Peyer's patch (tissue), 4 donors: ENCODE measurements at regions not wholly inside any gene's neighbourhood (a gene's known extent, or its start where the extent isn't known, plus 50 kb on each side); places are given as distances from the start of the nearest gene placed in this dataset.
"Not testable (repeated sequence)": the region's sequence is repeated elsewhere in the genome, so short reads cannot be mapped to it uniquely, and the experiment has no call there.

ENCODE experiments used
- DNase-seq, 3 donors: peaks; one replicate each; pipeline ENCODE4 v3.0.0-alpha.2; 2017 to 2019
- H3K27ac ChIP-seq, 4 donors: fragments of 200-600 bp; sonication (generic); one replicate each; pipeline ENCODE4 v1.5.1; 2016 to 2019
- H3K27me3 ChIP-seq, 2 donors: fragments of 200-600 bp; sonication (generic); one replicate each; pipeline ENCODE4 v1.5.1; 2019
- H3K36me3 ChIP-seq, 3 donors: fragments of 200-600 bp; sonication (generic); one replicate each; pipeline ENCODE4 v1.5.1; 2016 to 2019
- H3K4me1 ChIP-seq, 4 donors: fragments of 200-600 bp; sonication (generic); one replicate each; pipeline ENCODE4 v1.5.1; 2016 to 2019
- H3K4me3 ChIP-seq, 4 donors: fragments of 200-600 bp; sonication (generic); 1 replicate in 3 of 4; 2 replicates in 1 of 4; pipeline ENCODE4 v1.5.1; 2016 to 2019; ENCODE audit warnings: mild to moderate bottlenecking in 1 of 4
- H3K9me3 ChIP-seq, 4 donors: fragments of 200-600 bp; sonication (generic); one replicate each; pipeline ENCODE4 v1.5.1; 2016 to 2019; ENCODE audit warnings: mild to moderate bottlenecking in 1 of 4
- CTCF ChIP-seq, 6 experiments: fragments of 450-650 bp in 4 of 6; fragments of 200-600 bp in 2 of 6; sonication (generic) in 1 of 6; IDR thresholded peaks; one replicate each; pipeline ENCODE4 v1.5.1; 2017 to 2019; ENCODE audit warnings: antibody characterized with exemption in 6 of 6, mild to moderate bottlenecking in 3 of 6, moderate library complexity in 1 of 6
- POLR2A ChIP-seq, 2 donors: fragments of 450-650 bp; IDR thresholded peaks; one replicate each; pipeline ENCODE4 v1.5.1; 2017; ENCODE audit warnings: antibody characterized with exemption in 2 of 2, mild to moderate bottlenecking in 2 of 2, moderate library complexity in 2 of 2

GRCh38 chr11:123338997-123339752 lies 90.9 kb upstream of the GRAMD1B start:
- H3K4me1 ChIP-seq = no peaks in the 10 kb centered on the region
- no peak for DNase-seq
- no peaks in the 10 kb centered on the region for H3K36me3 ChIP-seq
- H3K27me3 ChIP-seq = no peaks in the 10 kb centered on the region
- no peaks in the 10 kb centered on the region for H3K9me3 ChIP-seq
- no peak overlapping the region for H3K27ac ChIP-seq
- no peak overlapping the region for H3K4me3 ChIP-seq
- TF ChIP-seq CTCF (IDR thresholded peaks at IDR 0.05) (no peak), POLR2A (IDR thresholded peaks at IDR 0.05) (no peak)

GRCh38 chr11:123338266-123338800 lies 91.7 kb upstream of the GRAMD1B start:
- H3K4me3 ChIP-seq = no peak overlapping the region
- H3K9me3 ChIP-seq = no peaks in the 10 kb centered on the region
- H3K36me3 ChIP-seq = no peaks in the 10 kb centered on the region
- H3K27ac ChIP-seq = no peak overlapping the region
- TF ChIP-seq POLR2A (IDR thresholded peaks at IDR 0.05) (no peak), CTCF (IDR thresholded peaks at IDR 0.05) (no peak)
- H3K27me3 ChIP-seq = no peaks in the 10 kb centered on the region
- DNase-seq = no peak
- no peaks in the 10 kb centered on the region for H3K4me1 ChIP-seq

GRCh38 chr11:123334925-123335324 lies 95.1 kb upstream of the GRAMD1B start:
- Histone ChIP-seq H3K27ac (no peak overlapping the region), H3K4me3 (no peak overlapping the region), H3K36me3 (no peaks in the 10 kb centered on the region), H3K27me3 (no peaks in the 10 kb centered on the region), H3K4me1 (no peaks in the 10 kb centered on the region), H3K9me3 (no peaks in the 10 kb centered on the region)
- no peak for DNase-seq
- no peak for TF ChIP-seq CTCF (IDR thresholded peaks at IDR 0.05)
- TF ChIP-seq POLR2A (IDR thresholded peaks at IDR 0.05) = no peak

- not testable (repeated sequence) for DNase-seq, H3K27me3 ChIP-seq, H3K4me1 ChIP-seq, H3K27ac ChIP-seq, H3K4me3 ChIP-seq, H3K9me3 ChIP-seq, H3K36me3 ChIP-seq
Measured at GRCh38 chr11:123332577-123332976, 97.5 kb upstream of the GRAMD1B start.

DNA sequence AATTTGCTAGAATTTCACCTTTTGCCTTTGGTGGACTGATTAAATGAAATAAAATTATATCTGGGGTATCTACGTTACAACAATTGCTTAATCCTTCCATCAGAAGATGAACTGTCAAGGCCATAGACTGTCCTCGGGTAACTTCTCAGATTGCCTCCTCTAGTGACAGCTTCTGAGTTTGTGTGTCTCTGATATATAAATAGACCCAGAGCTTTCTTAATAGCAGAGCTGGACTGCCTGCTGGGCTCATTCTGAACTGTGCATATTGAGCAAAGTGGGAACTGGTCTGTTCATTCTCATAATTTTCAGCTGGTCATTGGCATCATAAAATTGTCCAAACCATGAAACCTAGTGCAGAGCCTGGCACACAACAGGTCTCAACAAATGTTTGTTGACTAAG lies 99.1 kb upstream of the GRAMD1B start:
- H3K27me3 ChIP-seq = no peaks in the 10 kb centered on the region
- no peak overlapping the region for H3K27ac ChIP-seq
- H3K4me1 ChIP-seq = no peaks in the 10 kb centered on the region
- TF ChIP-seq CTCF (IDR thresholded peaks at IDR 0.05) (no peak), POLR2A (IDR thresholded peaks at IDR 0.05) (no peak)
- H3K4me3 ChIP-seq = no peak overlapping the region
- H3K9me3 ChIP-seq = no peaks in the 10 kb centered on the region
- no peak for DNase-seq
- no peaks in the 10 kb centered on the region for H3K36me3 ChIP-seq

GRCh38 chr11:123330471-123330870 lies 99.6 kb upstream of the GRAMD1B start:
- no peak for DNase-seq
- no peak overlapping the region for H3K4me3 ChIP-seq
- H3K27me3 ChIP-seq = no peaks in the 10 kb centered on the region
- H3K36me3 ChIP-seq = no peaks in the 10 kb centered on the region
- no peak overlapping the region for H3K27ac ChIP-seq
- no peaks in the 10 kb centered on the region for H3K9me3 ChIP-seq
- H3K4me1 ChIP-seq = no peaks in the 10 kb centered on the region
- TF ChIP-seq POLR2A (IDR thresholded peaks at IDR 0.05) (no peak), CTCF (IDR thresholded peaks at IDR 0.05) (no peak)
